ENCODE measurements at regions not wholly inside any gene's neighbourhood (a gene's known extent, or its start where the extent isn't known, plus 50 kb on each side); places are given as distances from the start of the nearest gene placed in this dataset.
"Not testable (repeated sequence)": the region's sequence is repeated elsewhere in the genome, so short reads cannot be mapped to it uniquely, and the experiment has no call there.

DNA sequence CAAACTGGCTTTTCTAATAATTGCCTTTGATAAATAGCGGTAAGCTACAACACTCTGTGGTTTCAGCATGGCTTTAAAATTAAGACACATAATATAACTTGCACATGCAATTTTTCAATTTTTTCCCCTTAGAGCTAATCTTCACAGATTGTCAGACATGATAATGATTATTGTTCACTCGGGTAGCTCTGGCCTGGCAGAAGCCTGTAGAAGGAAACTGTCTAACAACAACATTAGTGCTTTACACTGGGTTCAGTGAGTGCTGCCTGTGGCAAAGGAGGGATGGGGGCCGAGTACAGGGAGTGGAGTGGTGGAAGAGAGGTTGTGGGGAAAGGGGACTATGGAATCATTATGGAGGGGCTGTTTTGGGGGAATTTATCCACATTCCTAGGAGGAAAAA lies 67.2 kb upstream of the AUTS2 start:
- DNase-seq = no peak
- Histone ChIP-seq H3K36me3 (no peaks in the 10 kb centered on the region), H3K4me1 (no peaks in the 10 kb centered on the region), H3K9me3 (no peaks in the 10 kb centered on the region), H3K27me3 (no peaks in the 10 kb centered on the region), H3K27ac (no peak overlapping the region), H3K4me3 (no peak overlapping the region)
- 76 to 82% methylated on average over 3 of the region's 3 CpGs for WGBS, 2 donors
- ATAC-seq (ENCODE audit: low FRiP score in 2 of 2) = no peak
- TF ChIP-seq EP300 (IDR thresholded peaks at IDR 0.05) = no peak
- TF ChIP-seq POLR2A (IDR thresholded peaks at IDR 0.05) = no peak
- TF ChIP-seq, protein P1, sequence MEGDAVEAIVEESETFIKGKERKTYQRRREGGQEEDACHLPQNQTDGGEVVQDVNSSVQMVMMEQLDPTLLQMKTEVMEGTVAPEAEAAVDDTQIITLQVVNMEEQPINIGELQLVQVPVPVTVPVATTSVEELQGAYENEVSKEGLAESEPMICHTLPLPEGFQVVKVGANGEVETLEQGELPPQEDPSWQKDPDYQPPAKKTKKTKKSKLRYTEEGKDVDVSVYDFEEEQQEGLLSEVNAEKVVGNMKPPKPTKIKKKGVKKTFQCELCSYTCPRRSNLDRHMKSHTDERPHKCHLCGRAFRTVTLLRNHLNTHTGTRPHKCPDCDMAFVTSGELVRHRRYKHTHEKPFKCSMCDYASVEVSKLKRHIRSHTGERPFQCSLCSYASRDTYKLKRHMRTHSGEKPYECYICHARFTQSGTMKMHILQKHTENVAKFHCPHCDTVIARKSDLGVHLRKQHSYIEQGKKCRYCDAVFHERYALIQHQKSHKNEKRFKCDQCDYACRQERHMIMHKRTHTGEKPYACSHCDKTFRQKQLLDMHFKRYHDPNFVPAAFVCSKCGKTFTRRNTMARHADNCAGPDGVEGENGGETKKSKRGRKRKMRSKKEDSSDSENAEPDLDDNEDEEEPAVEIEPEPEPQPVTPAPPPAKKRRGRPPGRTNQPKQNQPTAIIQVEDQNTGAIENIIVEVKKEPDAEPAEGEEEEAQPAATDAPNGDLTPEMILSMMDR (IDR thresholded peaks at IDR 0.05) = no peak
- TF ChIP-seq POLR2AphosphoS5 (IDR thresholded peaks at IDR 0.05) = no peak

GRCh38 chr7:69534461-69535041 lies 63.7 kb upstream of the AUTS2 start:
- DNase-seq = no peak

DNA sequence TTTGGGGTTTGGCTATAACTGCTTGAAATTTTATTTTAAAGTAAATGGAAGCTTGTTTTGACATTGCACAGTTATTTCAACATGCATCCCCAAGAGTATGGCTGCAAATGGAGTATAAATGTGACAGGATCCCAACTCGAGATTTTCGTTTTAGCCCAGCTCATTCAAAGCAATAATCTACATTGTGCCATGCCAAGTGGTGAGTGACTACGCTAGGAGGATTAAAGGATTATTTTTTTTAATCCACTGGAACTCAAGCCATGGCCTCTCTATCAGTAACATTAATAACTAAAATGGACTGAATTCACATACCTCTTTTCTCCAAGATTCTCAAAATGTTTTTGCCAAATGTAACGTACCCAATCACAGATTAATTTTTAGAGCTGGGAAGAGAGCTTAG lies 60.6 kb upstream of the AUTS2 start:
- Histone ChIP-seq H3K27me3 (no peaks in the 10 kb centered on the region), H3K27ac (no peak overlapping the region), H3K4me1 (no peaks in the 10 kb centered on the region), H3K36me3 (no peaks in the 10 kb centered on the region), H3K9me3 (peaks cover 0 to 8% (median 1%) of the 10 kb centered on the region in 4 donors), H3K4me3 (no peak overlapping the region)
- WGBS, 2 donors = 81 to 88% methylated on average over 4 of the region's 4 CpGs
- no peak for DNase-seq
- TF ChIP-seq POLR2A (IDR thresholded peaks at IDR 0.05) (no peak), EP300 (IDR thresholded peaks at IDR 0.05) (no peak), POLR2AphosphoS5 (IDR thresholded peaks at IDR 0.05) (no peak)
- TF ChIP-seq, protein P1 (IDR thresholded peaks at IDR 0.05) = no peak
- ATAC-seq (ENCODE audit: low FRiP score in 2 of 2) = no peak

More at GRCh38 chr7:69534461-69535041, 63.7 kb upstream of the AUTS2 start:
- WGBS, 2 donors = 86% methylated on average over 15 of the region's 15 CpGs
- no peak overlapping the region for H3K4me3 ChIP-seq
- no peaks in the 10 kb centered on the region for H3K9me3 ChIP-seq
- H3K4me1 ChIP-seq = no peaks in the 10 kb centered on the region
- TF ChIP-seq POLR2AphosphoS5 (IDR thresholded peaks at IDR 0.05) (no peak), POLR2A (IDR thresholded peaks at IDR 0.05) (no peak), EP300 (IDR thresholded peaks at IDR 0.05) (no peak)
- TF ChIP-seq, protein P1 (IDR thresholded peaks at IDR 0.05) = no peak
- no peak for ATAC-seq (ENCODE audit: low FRiP score in 2 of 2)
- H3K36me3 ChIP-seq = no peaks in the 10 kb centered on the region
- H3K27me3 ChIP-seq = no peaks in the 10 kb centered on the region
- no peak overlapping the region for H3K27ac ChIP-seq

GRCh38 chr7:69539531-69539930 lies 58.7 kb upstream of the AUTS2 start:
- DNase-seq = no peak
- Histone ChIP-seq H3K9me3 (peaks cover 0 to 8% (median 1%) of the 10 kb centered on the region in 4 donors), H3K4me3 (no peak overlapping the region), H3K36me3 (no peaks in the 10 kb centered on the region), H3K27ac (no peak overlapping the region), H3K27me3 (no peaks in the 10 kb centered on the region), H3K4me1 (no peaks in the 10 kb centered on the region)
- TF ChIP-seq POLR2A (IDR thresholded peaks at IDR 0.05) (no peak), EP300 (IDR thresholded peaks at IDR 0.05) (no peak), POLR2AphosphoS5 (IDR thresholded peaks at IDR 0.05) (no peak)
- TF ChIP-seq, protein P1 (IDR thresholded peaks at IDR 0.05) = no peak
- no peak for ATAC-seq (ENCODE audit: low FRiP score in 2 of 2)
- 90 to 95% methylated on average over 4 of the region's 4 CpGs for WGBS, 2 donors

GRCh38 chr7:69540287-69540686 lies 58.0 kb upstream of the AUTS2 start:
- Histone ChIP-seq H3K27ac (no peak overlapping the region), H3K4me1 (no peaks in the 10 kb centered on the region), H3K4me3 (no peak overlapping the region), H3K36me3 (no peaks in the 10 kb centered on the region), H3K27me3 (no peaks in the 10 kb centered on the region), H3K9me3 (peaks cover 0 to 8% (median 1%) of the 10 kb centered on the region in 4 donors)
- TF ChIP-seq, protein P1 (IDR thresholded peaks at IDR 0.05) = no peak
- TF ChIP-seq POLR2AphosphoS5 (IDR thresholded peaks at IDR 0.05) (no peak), EP300 (IDR thresholded peaks at IDR 0.05) (no peak), POLR2A (IDR thresholded peaks at IDR 0.05) (no peak)
- DNase-seq (no peak), ATAC-seq (ENCODE audit: low FRiP score in 2 of 2) (no peak)
- 94 to 100% methylated on average over 3 of the region's 3 CpGs for WGBS, 2 donors

DNA sequence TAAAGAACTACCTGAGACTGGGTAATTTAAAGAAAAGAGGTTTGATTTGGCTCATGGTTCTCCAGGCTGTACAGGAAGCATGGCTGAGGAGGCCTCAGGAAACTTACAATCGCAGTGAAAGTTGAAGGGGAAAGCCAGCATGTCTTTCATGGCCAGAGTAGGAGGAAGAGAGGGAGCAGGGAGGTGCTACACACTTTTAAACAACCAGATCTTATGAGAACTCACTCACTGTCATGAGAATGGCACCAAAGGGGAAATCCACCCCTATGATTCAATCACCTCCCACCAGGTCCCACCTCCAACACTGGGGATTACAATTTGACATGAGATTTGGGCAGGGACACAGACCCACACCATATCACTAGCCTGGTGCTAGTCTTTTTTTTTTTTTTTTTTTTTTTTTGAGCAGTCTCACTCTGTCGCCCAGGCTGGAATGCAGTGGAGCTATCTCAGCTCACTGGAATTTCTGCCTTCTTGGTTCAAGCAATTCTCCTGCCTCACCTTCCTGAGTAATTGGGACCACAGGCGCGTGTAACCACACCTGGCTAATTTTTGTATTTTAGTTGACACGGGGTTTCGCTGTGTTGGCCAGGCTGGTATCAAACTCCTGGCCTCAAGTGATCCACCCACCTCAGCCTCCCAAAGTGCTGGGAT lies 56.4 kb upstream of the AUTS2 start:
- not testable (repeated sequence) for H3K4me3 ChIP-seq; H3K27ac ChIP-seq; H3K27me3 ChIP-seq; H3K36me3 ChIP-seq; DNase-seq; ATAC-seq (ENCODE audit: low FRiP score in 2 of 2); H3K9me3 ChIP-seq; H3K4me1 ChIP-seq
- 86 to 87% methylated on average over 6 of the region's 6 CpGs for WGBS, 2 donors
